Adrenal gland (tissue), 5 donors: ENCODE measurements at regions not wholly inside any gene's neighbourhood (a gene's known extent, or its start where the extent isn't known, plus 50 kb on each side); places are given as distances from the start of the nearest gene placed in this dataset.

Experiments
- CTCF ChIP-seq, 6 experiments: fragments of 450-650 bp in 4 of 6; fragments of 200-600 bp in 2 of 6; sonication (generic) in 1 of 6; IDR thresholded peaks; 1 replicate in 5 of 6; 2 replicates in 1 of 6; pipeline versions ENCODE4 v1.5.1 to v1.8.0; 2016 to 2021; ENCODE audit warnings: antibody characterized with exemption in 6 of 6, mild to moderate bottlenecking in 2 of 6, moderate library complexity in 1 of 6
- POLR2A ChIP-seq, 2 donors: fragments of 450-650 bp; IDR thresholded peaks; one replicate each; pipeline ENCODE4 v1.6.1; 2017; ENCODE audit warnings: antibody characterized with exemption in 2 of 2, mild to moderate bottlenecking in 2 of 2, moderate library complexity in 1 of 2
- donor health status: DM: no; HTN: no; CAD: no.

- TF ChIP-seq CTCF (IDR thresholded peaks at IDR 0.05) (no peak), POLR2A (IDR thresholded peaks at IDR 0.05) (no peak)
These were observed 72.7 kb downstream of the SC5D start for GRCh38 chr11:121365304-121365703.
